Testis (tissue), 2 donors: ENCODE measurements at regions not wholly inside any gene's neighbourhood (a gene's known extent, or its start where the extent isn't known, plus 50 kb on each side); places are given as distances from the start of the nearest gene placed in this dataset.
"Not testable (repeated sequence)": the region's sequence is repeated elsewhere in the genome, so short reads cannot be mapped to it uniquely, and the experiment has no call there.

Source experiments
- DNase-seq: peaks from one replicate; pipeline ENCODE4 v3.0.0-alpha.2; 2019
- H3K27ac ChIP-seq, 2 donors: fragments of 200-600 bp; sonication (generic); one replicate each; pipeline ENCODE4 v1.5.1; 2019
- H3K27me3 ChIP-seq: fragments of 200-600 bp; sonication (generic); one replicate; pipeline ENCODE4 v1.5.1; 2019
- H3K36me3 ChIP-seq: fragments of 200-600 bp; sonication (generic); one replicate; pipeline ENCODE4 v1.5.1; 2017; ENCODE audit warnings: low read depth; ENCODE audit errors: missing control alignments
- H3K4me1 ChIP-seq: fragments of 200-600 bp; sonication (generic); one replicate; pipeline ENCODE4 v1.5.1; 2019
- H3K4me3 ChIP-seq, 2 donors: fragments of 200-600 bp; sonication (generic); one replicate each; pipeline ENCODE4 v1.5.1; 2017 to 2019
- H3K9me3 ChIP-seq: fragments of 200-600 bp; sonication (generic); one replicate; pipeline ENCODE4 v1.5.1; 2017
- POLR2A ChIP-seq: fragments of 450-650 bp; IDR thresholded peaks from one replicate; pipeline ENCODE4 v1.6.1; 2017; ENCODE audit warnings: antibody characterized with exemption, mild to moderate bottlenecking, moderate library complexity
- WGBS, 2 donors: methylation state at CpG; one replicate each; pipeline ENCODE4 v1.1.5; 2018; 5-methylcytosine and 5-hydroxymethylcytosine counted together
- intact Hi-C: fragments of 100-400 bp; cut with DNase I; formaldehyde crosslinking; loops from one replicate; pipeline ENCODE4 v1.15.1; 2023; ENCODE audit warnings: low total_unique reads
- TF ChIP-seq, protein P1 (sequence below), 3 experiments: fragments of 450-650 bp in 2 of 3; fragments of 200-600 bp in 1 of 3; sonication (generic) in 1 of 3; IDR thresholded peaks; one replicate each; pipeline ENCODE4 v1.5.1; 2016 to 2019; ENCODE audit warnings: antibody characterized with exemption in 3 of 3, mild to moderate bottlenecking in 2 of 3, moderate library complexity in 1 of 3

DNA sequence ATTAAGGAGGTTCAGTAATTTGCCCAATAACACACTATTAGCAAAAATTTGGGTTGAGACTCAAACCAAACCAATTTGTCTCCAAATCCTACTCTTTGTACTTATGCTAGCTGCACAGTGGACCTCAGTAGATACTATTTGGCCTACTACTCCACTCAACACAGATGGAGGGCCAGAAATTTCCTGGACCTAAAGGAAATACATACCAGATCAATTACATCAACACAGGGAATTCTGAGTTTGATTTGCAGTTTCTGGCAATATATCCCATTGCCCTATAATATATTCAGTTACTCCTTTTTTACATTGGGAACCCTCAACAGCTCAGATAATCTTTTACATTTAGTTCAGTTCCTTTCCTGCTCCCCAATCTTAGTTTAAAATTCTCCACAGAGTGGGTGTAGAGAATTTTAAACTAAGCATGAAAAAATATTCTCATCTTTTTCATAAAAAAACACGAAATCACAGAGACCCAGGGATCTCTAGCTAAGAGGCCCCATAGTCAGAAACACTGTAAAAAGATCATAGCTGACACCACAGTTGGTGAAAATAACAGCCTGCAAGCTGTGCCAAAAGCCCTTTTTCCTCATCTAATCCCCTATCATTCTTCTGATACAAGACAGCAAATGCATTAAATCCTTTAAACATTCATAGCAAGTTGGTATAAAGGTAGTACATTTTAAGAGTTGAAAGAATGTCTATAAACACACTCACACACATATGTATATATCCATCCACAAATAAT, 317.7 kb upstream of the ESRRG start:
- H3K36me3 ChIP-seq: no peaks in the 10 kb centered on the region
- no peak overlapping the region for H3K4me3 ChIP-seq
- no peaks in the 10 kb centered on the region for H3K27me3 ChIP-seq
- DNase-seq: no peak
- no peak overlapping the region for H3K27ac ChIP-seq
- no peaks in the 10 kb centered on the region for H3K4me1 ChIP-seq
- TF ChIP-seq POLR2A: no peak
- TF ChIP-seq, protein P1, sequence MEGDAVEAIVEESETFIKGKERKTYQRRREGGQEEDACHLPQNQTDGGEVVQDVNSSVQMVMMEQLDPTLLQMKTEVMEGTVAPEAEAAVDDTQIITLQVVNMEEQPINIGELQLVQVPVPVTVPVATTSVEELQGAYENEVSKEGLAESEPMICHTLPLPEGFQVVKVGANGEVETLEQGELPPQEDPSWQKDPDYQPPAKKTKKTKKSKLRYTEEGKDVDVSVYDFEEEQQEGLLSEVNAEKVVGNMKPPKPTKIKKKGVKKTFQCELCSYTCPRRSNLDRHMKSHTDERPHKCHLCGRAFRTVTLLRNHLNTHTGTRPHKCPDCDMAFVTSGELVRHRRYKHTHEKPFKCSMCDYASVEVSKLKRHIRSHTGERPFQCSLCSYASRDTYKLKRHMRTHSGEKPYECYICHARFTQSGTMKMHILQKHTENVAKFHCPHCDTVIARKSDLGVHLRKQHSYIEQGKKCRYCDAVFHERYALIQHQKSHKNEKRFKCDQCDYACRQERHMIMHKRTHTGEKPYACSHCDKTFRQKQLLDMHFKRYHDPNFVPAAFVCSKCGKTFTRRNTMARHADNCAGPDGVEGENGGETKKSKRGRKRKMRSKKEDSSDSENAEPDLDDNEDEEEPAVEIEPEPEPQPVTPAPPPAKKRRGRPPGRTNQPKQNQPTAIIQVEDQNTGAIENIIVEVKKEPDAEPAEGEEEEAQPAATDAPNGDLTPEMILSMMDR (IDR thresholded peaks at IDR 0.05): no peak
- no peaks in the 10 kb centered on the region for H3K9me3 ChIP-seq
- intact Hi-C loops: no loop called here
- WGBS, 2 donors: 79 to 92% methylated on average over 1 of the region's 1 CpG

DNA sequence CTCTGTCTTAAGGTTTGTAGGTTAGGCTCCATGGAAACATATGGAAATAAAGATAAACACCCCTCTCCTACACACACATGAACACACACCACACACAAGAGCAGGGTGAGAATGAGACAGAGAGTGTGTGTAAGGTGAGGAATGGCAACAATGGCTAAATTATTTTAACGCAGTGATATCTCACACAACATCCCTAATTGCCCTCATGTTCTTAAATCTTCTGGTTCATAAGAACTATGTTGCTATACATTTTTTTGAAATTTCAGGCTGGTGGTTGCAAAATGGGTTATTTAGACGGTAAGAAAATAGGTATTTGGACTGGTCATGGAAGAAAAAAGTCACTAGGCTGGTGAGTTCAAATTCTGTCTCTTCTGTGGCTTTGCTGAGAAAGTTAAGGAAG, 316.7 kb upstream of the ESRRG start:
- intact Hi-C loops: no loop called here
- no peak for DNase-seq
- no peaks in the 10 kb centered on the region for H3K4me1 ChIP-seq
- no peak for TF ChIP-seq POLR2A
- TF ChIP-seq, protein P1 (IDR thresholded peaks at IDR 0.05): no peak
- no peaks in the 10 kb centered on the region for H3K27me3 ChIP-seq
- H3K36me3 ChIP-seq: no peaks in the 10 kb centered on the region
- WGBS, 2 donors: 84 to 89% methylated on average over 2 of the region's 2 CpGs
- no peaks in the 10 kb centered on the region for H3K9me3 ChIP-seq
- no peak overlapping the region for H3K4me3 ChIP-seq
- H3K27ac ChIP-seq: no peak overlapping the region

DNA sequence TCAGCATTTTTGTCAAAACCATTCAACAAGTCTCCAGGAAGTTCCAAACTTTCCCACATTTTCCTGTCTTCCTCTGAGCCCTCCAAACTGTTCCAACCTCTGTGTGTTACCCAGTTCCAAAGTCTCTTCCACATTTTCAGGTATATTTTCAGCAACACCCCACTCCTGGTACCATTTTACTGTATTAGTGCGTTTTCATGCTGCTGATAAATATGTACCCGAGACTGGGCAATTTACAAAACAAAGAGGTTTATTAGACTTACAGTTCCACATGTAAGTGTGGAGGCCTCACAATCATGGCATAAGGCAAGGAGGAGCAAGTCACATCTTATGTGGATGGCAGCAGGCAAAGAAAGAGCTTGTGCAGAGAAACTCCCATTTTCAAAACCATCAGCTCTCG, 315.9 kb upstream of the ESRRG start:
- intact Hi-C loops, H3K27ac ChIP-seq, H3K27me3 ChIP-seq, DNase-seq, H3K9me3 ChIP-seq, H3K36me3 ChIP-seq, H3K4me1 ChIP-seq, H3K4me3 ChIP-seq: not testable (repeated sequence)
- 90 to 95% methylated on average over 3 of the region's 3 CpGs for WGBS, 2 donors

DNA sequence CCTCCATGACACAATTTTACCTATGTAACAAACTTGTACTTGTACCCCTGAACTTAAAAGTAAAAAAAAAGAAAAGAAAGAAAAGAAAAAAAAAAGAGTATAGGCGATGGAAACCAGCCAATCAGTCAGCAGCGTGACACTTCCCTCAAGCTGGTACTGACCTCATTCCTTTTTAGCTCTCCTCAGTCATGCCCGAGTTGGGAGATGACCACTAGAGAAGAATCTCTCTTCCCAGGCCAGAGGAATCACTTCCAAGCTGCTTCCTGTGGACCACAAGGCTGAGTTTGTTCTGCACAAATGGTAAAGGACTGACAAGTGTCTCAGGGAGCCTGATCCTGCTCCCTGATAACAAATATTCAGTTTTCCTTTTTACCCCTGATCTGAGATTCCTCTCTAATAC, 313.5 kb upstream of the ESRRG start:
- H3K36me3 ChIP-seq: no peaks in the 10 kb centered on the region
- H3K27ac ChIP-seq: no peak overlapping the region
- H3K27me3 ChIP-seq: no peaks in the 10 kb centered on the region
- intact Hi-C loops: no loop called here
- no peak for DNase-seq
- H3K4me3 ChIP-seq: no peak overlapping the region
- H3K4me1 ChIP-seq: no peaks in the 10 kb centered on the region
- TF ChIP-seq, protein P1 (IDR thresholded peaks at IDR 0.05): no peak
- no peak for TF ChIP-seq POLR2A
- 81 to 83% methylated on average over 3 of the region's 3 CpGs for WGBS, 2 donors
- H3K9me3 ChIP-seq: no peaks in the 10 kb centered on the region

DNA sequence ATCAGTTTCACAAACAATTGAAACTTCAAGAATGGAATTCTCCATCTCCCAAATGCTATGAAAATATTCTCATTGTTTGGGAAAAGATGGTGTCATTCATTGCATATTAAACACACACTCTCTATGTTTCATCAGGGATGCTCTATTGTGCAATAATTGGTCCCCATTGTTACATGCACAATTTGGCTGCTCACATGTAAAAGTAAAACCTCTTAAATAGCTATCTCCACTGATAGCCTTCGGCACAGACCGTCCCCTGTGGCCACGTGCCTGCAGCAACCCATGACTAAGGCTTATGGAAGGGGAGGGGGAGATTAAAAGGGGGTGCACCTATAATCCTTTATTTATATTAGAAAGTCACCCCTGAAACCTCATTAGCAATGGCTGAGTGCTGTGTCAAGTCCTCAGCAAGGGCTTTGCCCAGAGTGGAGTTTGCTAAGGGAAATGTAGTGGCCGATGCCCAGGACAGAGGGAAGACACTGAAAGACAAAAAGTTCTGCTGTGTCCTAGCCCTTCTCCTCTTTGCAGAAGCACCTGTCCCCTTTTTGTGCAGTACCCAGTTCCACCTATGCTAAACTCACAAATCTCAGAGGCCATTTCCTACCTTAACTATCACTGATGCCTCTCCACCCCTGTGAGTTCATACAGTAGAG, 309.6 kb upstream of the ESRRG start:
- intact Hi-C loops: no loop called here

More for the DNA sequence above, 309.6 kb upstream of the ESRRG start:
- WGBS, 2 donors: 88 to 94% methylated on average over 4 of the region's 4 CpGs
- no peaks in the 10 kb centered on the region for H3K9me3 ChIP-seq
- H3K27me3 ChIP-seq: no peaks in the 10 kb centered on the region
- H3K36me3 ChIP-seq: no peaks in the 10 kb centered on the region
- no peak for DNase-seq
- no peak overlapping the region for H3K4me3 ChIP-seq
- H3K4me1 ChIP-seq: no peaks in the 10 kb centered on the region
- H3K27ac ChIP-seq: no peak overlapping the region
- no peak for TF ChIP-seq POLR2A
- TF ChIP-seq, protein P1 (IDR thresholded peaks at IDR 0.05): no peak
